Left kidney (tissue), 1 donor: ENCODE measurements at regions not wholly inside any gene's neighbourhood (a gene's known extent, or its start where the extent isn't known, plus 50 kb on each side); places are given as distances from the start of the nearest gene placed in this dataset.
"Not testable (repeated sequence)": the region's sequence is repeated elsewhere in the genome, so short reads cannot be mapped to it uniquely, and the experiment has no call there.

Source experiments
- DNase-seq: peaks from one replicate; pipeline ENCODE4 v3.0.0-alpha.2; 2013

GRCh38 chr10:76657337-76658012 lies 980.1 kb downstream of the KCNMA1 start:
- no peak for DNase-seq

GRCh38 chr10:76651154-76651553 lies 986.5 kb downstream of the KCNMA1 start:
- no peak for DNase-seq

- DNase-seq = no peak
Measured at GRCh38 chr10:76649723-76650127, 987.9 kb downstream of the KCNMA1 start.

- no peak for DNase-seq
Measured at GRCh38 chr10:76649254-76649653, 988.4 kb downstream of the KCNMA1 start.

- DNase-seq = no peak
Measured at GRCh38 chr10:76647301-76647700, 990.3 kb downstream of the KCNMA1 start.

GRCh38 chr10:76645341-76645740 lies 992.3 kb downstream of the KCNMA1 start:
- no peak for DNase-seq

- no peak for DNase-seq
Measured at GRCh38 chr10:76644476-76644875, 993.1 kb downstream of the KCNMA1 start.

- no peak for DNase-seq
Measured at GRCh38 chr10:76643511-76643911, 994.1 kb downstream of the KCNMA1 start.

GRCh38 chr10:76642358-76642757 lies 995.2 kb downstream of the KCNMA1 start:
- DNase-seq = no peak

GRCh38 chr10:76641215-76641614 lies 996.4 kb downstream of the KCNMA1 start:
- no peak for DNase-seq

GRCh38 chr10:76640806-76641205 lies 996.8 kb downstream of the KCNMA1 start:
- DNase-seq = no peak

- no peak for DNase-seq
Measured at GRCh38 chr10:76632767-76633051, 1004.9 kb downstream of the KCNMA1 start.

- no peak for DNase-seq
Measured at GRCh38 chr10:76631884-76632766, 1005.5 kb downstream of the KCNMA1 start.

GRCh38 chr10:76631036-76631670 lies 1006.5 kb downstream of the KCNMA1 start:
- DNase-seq = no peak

- no peak for DNase-seq
Measured at GRCh38 chr10:76628801-76629200, 1008.8 kb downstream of the KCNMA1 start.

- DNase-seq = no peak
Measured at GRCh38 chr10:76626386-76626785, 1011.2 kb downstream of the KCNMA1 start.

- DNase-seq = no peak
Measured at GRCh38 chr10:76624470-76624869, 1013.1 kb downstream of the KCNMA1 start.

- DNase-seq = no peak
Measured at GRCh38 chr10:76621886-76622620, 1015.6 kb downstream of the KCNMA1 start.

GRCh38 chr10:76618641-76619040 lies 1019.0 kb downstream of the KCNMA1 start:
- DNase-seq = no peak

- no peak for DNase-seq
Measured at GRCh38 chr10:76618171-76618570, 1019.4 kb downstream of the KCNMA1 start.

- DNase-seq = not testable (repeated sequence)
Measured at GRCh38 chr10:76616666-76617065, 1020.9 kb downstream of the KCNMA1 start.

GRCh38 chr10:76615049-76615448 lies 1022.6 kb downstream of the KCNMA1 start:
- no peak for DNase-seq
